ENCODE measurements at regions not wholly inside any gene's neighbourhood (a gene's known extent, or its start where the extent isn't known, plus 50 kb on each side); places are given as distances from the start of the nearest gene placed in this dataset.

- TF ChIP-seq, protein P1, sequence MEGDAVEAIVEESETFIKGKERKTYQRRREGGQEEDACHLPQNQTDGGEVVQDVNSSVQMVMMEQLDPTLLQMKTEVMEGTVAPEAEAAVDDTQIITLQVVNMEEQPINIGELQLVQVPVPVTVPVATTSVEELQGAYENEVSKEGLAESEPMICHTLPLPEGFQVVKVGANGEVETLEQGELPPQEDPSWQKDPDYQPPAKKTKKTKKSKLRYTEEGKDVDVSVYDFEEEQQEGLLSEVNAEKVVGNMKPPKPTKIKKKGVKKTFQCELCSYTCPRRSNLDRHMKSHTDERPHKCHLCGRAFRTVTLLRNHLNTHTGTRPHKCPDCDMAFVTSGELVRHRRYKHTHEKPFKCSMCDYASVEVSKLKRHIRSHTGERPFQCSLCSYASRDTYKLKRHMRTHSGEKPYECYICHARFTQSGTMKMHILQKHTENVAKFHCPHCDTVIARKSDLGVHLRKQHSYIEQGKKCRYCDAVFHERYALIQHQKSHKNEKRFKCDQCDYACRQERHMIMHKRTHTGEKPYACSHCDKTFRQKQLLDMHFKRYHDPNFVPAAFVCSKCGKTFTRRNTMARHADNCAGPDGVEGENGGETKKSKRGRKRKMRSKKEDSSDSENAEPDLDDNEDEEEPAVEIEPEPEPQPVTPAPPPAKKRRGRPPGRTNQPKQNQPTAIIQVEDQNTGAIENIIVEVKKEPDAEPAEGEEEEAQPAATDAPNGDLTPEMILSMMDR (IDR thresholded peaks at IDR 0.05; ENCODE audit: low read depth, low read length): no peak
- no peak for TF ChIP-seq EZH2phosphoT487 (IDR thresholded peaks at IDR 0.05; ENCODE audit: low read depth)
These were observed 84.1 kb downstream of the POM121L12 start for GRCh38 chr7:53119514-53119941.
